Ecto neural progenitor cell (in vitro differentiated cells): ENCODE measurements at regions not wholly inside any gene's neighbourhood (a gene's known extent, or its start where the extent isn't known, plus 50 kb on each side); places are given as distances from the start of the nearest gene placed in this dataset.
A peak's percentile ranks its signal among the peaks of the same experiment; 100 is the strongest.
"Not testable (repeated sequence)": the region's sequence is repeated elsewhere in the genome, so short reads cannot be mapped to it uniquely, and the experiment has no call there.

ENCODE experiments used
- DNase-seq: peaks from one replicate; pipeline ENCODE4 v3.0.0-alpha.2; 2018; ENCODE audit warnings: low spot score

DNA sequence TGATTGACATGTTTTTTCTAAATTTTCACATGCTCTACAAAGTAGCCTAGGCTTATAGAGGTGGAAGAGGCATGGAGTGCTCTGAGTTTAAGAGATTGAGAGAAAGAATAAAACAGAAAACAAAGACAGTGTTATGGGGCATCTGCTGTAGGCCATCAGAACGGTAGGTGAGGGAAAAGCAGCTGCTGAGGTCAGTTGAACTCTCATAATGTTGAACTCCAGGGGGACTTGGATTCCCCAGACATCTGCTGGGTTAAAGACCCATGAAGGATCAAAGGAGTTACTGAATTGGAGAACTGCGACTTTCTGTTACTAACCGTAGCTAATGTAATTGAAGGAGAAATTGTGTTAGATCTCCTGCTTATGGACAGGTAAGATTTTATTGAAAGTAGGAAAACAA is 333.9 kb downstream of the TFAP2B start:
- no peak for DNase-seq

DNA sequence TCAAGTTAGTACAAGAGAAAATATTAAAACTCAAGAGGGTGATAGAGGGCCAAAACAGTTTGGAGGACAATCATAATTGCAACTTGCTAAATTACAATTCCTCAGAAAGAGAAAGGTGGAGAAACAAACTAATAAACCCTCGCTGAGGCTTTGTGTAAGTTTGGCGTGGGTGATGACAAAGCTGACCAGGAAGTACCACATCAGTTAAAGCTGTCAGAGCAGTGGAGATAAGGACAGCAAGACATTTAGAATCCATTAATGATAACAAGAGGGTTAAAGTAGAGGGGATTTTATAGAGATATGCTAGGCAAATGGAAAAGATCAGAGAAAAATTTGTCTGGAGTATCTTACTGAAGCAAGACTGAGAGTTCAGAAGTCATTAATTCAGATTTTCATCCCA is 334.4 kb downstream of the TFAP2B start:
- DNase-seq = no peak

DNA sequence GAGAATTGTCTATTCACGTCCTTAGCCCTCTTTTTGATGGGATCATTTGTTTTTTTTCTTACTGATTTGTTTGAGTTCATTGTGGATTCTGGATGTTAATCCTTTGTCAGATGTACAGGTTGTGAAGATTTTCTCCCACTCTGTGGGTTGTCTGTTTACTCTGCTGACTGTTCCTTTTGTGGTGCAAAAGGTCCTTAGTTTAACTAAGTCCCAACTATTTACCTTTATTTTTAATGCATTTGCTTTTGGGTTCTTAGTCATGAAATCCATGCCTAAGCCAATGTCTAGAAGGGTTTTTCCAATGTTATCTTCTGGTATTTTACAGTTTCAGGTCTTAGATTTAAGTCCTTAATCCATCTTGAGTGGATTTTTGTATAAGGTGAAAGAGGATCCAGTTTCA is 336.3 kb downstream of the TFAP2B start:
- DNase-seq = not testable (repeated sequence)

- DNase-seq = not testable (repeated sequence)
Measured at GRCh38 chr6:51159260-51159659, 340.6 kb downstream of the TFAP2B start.

GRCh38 chr6:51161752-51162151 is 343.1 kb downstream of the TFAP2B start:
- DNase-seq = no peak

DNA sequence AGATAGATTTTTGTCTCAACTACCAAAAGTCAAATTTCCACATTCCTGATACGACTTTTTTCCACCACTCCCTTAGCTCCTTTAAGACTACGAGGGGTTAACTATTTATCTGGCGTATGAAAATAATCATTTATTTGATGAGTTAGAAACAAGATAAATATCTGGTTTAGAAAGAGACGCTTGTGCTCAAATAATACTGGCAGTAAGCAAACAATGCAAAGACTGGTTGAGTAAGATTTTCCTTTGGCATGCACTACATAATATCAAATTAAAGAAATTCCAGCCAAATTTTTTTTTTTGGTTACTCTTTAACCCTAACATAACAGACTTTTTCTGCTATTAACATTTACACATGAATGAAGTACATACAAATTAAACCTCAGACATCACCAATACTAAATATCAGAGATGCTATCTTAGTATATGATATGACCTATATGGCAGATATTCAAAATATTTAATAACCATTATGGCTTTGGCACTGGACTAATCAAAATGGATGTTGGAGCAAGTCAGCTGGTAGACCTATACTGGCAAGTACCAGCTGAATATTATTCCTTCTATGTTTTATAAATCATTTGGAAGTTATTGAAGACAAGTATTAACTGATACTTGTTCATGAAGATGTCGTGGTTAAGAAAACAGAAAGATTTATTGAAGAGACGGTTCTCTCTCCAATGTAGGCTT is 345.3 kb downstream of the TFAP2B start:
- DNase-seq = no peak

- DNase-seq = no peak
Measured at GRCh38 chr6:51166914-51167313, 348.2 kb downstream of the TFAP2B start.

DNA sequence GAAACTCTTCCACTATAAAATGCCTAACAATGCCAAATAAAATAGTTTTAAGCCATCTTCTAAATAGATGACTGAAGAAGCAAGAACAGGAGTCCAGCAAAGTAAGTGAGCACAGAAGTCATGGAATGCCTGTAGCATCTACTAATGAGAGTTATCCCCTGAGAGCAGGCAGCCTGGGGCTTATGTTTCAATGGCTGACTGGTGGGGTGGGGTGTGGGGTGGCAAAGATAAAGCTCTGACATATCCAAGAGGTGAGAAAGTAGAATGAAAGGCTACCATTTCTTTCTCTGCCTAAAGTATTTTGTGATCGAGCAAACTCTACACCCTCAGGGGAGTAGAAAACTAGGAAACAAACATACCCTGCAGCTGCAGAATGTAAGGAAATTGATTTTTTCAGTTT is 348.8 kb downstream of the TFAP2B start:
- no peak for DNase-seq

- DNase-seq = no peak
Measured at GRCh38 chr6:51182827-51183226, 364.2 kb downstream of the TFAP2B start.

GRCh38 chr6:51184046-51184445 is 365.4 kb downstream of the TFAP2B start:
- DNase-seq = no peak

- DNase-seq = not testable (repeated sequence)
Measured at GRCh38 chr6:51193163-51193562, 374.5 kb downstream of the TFAP2B start.

- no peak for DNase-seq
Measured at GRCh38 chr6:51199105-51199552, 380.5 kb downstream of the TFAP2B start.

DNA sequence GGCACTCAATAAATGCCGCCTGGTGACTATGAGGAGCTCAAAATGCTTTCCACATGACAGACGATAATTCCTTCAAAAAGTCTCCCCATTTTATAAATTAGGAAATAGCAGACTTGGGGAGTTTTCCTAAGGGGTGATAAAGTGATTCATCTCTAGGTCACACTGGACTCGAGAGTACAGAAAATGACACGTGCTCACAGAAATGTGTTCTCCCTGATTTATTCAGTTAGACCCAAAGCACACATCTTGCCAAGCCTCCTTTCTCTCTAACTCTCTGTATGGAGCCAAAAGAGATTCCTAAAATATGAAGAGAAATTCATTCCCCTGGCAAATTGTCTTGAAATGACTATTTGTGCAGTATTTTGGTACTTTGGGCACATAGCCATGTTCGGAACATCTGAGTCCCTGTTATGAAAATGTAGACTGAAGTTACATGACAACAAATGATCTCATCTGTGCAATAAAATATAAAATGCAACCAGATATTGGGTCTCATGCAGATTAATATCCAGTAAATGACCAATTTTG is 381.1 kb downstream of the TFAP2B start:
- no peak for DNase-seq

GRCh38 chr6:51200676-51201075 is 382.0 kb downstream of the TFAP2B start:
- DNase-seq = no peak

GRCh38 chr6:51202653-51203052 is 384.0 kb downstream of the TFAP2B start:
- DNase-seq = not testable (repeated sequence)

DNA sequence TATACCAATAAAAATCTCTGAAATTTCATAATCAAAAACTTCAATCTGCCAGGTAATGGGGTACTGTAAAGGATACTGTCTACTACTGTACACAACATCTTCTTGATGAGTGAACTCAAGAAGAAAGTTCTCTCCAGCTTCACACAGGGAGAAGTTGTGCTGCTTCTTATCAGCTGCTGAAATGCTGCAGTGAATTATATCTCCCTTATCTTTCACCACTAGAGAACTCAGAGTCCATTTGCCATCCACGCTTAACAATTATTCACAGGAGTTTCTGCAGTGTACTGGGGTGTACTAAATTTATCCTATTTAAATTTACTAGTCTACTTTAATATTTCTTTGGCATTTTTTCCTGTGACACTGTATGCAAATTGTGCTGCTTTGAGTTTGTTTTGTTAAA is 384.8 kb downstream of the TFAP2B start:
- no peak for DNase-seq

DNA sequence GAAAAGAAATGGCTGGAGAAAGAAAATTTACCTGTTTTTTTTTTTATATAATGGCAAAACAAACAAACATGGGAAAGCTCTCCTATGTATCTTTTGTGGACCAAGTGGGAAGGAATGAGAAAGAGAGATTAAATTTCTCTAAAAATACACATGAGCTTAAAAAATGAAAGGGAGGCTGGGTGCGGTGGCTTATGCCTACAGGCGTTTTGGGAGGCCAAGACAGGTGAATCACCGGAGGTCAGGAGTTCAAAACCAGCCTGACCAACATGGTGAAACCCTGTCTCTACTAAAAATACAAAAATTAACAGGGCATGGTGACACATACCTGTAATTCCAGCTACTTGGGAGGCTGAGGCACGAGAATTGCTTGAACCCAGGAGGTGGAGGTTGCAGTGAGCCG is 388.0 kb downstream of the TFAP2B start:
- not testable (repeated sequence) for DNase-seq

DNA sequence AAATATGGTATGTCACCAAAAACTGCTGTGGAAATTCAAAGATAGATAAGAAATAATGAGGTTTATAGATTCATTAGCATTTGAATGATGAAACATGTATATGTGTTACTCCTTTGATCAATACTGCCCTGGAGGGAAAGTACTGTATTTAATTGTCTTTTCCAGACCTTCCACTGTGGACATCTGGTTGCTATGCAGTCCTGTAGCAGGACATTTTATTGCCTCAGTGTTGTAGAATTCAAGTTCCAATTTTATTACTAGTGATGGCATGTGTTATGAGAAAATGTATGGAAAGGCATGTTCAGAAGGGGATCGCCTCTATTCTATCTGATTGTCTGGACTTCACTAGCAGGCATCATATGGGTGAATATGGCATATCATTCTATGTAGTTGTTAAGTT is 391.0 kb downstream of the TFAP2B start:
- no peak for DNase-seq

DNA sequence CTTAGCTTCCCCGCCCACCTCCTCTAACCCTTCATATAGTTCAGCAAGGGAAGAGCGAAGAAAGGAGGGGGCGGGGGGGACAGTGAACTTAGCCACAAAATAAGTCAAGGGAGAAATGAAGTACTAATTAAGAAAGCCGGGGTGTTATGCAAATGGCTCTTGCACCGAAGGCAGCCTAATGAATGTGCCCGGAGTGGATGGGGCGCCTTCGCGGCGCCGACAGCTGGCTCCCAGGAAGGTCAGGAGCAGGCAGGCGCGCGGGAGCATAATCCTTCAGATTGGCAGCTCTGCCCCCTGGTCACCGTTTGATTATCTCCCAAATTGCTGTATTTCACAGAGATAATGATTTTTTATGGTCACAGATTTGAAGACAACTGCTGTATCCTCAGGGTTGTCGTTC is 395.1 kb downstream of the TFAP2B start:
- DNase-seq = peak; percentile 57

DNA sequence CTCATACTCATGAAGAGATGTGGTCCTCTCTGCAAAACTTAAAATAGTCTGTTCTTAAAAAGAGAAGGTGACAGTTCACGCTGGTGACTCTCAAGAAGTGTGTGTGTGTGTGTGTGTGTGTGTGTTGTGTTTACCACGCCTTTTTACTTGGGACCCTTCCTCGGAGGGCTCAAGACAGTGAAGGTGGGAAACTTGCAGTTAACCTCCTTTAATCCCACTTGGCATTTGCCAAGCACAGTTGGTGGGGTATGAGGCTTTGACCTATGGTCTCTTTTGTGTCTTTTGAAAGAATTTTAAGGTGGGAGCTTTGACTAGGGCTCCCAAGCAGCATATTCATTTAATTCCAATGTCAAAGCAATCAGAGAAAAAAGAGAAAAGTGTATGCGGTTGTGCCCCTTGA is 395.8 kb downstream of the TFAP2B start:
- no peak for DNase-seq

DNA sequence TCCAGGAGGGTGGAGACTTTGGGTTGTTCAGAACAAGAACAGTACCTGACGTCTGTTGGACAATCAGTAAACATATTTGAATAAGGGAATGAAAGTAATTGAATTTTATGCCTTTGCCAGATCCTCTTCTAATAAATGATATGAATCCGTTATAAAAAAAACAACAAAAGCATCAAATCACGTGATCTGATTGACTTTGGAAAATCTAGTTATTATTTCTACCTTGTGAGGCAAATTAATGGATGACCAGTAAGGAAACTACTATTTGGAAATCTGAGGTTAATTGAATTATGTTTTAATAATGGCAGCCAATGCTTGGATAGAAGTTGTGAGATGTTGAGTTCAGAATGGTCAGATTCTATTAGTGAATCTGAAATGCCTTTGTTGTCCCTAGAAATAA is 399.5 kb downstream of the TFAP2B start:
- no peak for DNase-seq

- not testable (repeated sequence) for DNase-seq
Measured at GRCh38 chr6:51224580-51225240, 406.0 kb downstream of the TFAP2B start.

DNA sequence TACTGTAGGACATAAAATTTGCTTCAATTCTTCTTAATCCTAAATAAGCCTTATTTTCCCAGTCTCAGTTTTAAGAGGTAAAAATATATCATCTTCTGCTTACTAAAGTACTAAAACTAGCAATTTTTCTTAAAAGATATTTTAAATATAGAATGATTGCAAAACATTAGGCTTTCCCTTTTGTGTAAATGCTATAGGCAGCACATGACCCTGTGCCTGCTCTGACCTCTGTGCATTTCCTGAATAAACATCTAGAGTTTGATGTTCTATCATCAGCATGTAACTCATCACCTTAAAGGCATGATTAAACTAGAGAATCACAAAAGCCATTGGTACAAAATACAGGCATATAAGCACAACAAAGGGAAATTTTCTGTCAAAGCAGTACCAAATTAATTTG is 422.7 kb downstream of the TFAP2B start:
- DNase-seq = no peak

DNA sequence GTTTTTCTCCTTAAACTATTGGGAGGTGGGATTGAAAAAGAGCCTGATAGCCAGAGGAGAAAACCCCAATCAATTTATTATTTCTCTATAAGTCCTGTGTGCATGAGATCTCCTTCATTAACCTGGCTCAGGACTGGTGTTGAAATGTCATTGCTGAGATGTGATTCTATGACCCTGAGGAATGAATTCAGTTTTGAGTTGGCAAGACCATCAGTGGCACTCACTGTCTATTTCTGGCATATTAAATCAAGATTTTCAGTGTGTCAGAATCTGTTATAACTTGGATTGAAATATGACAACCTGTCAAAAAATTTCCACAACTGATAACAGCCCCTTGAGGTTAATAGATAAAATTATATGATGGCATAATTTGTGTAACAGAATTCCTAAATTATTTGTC is 431.1 kb downstream of the TFAP2B start:
- DNase-seq = no peak
